PC-9 (cell line): ENCODE measurements at regions not wholly inside any gene's neighbourhood (a gene's known extent, or its start where the extent isn't known, plus 50 kb on each side); places are given as distances from the start of the nearest gene placed in this dataset.
"Not testable (repeated sequence)": the region's sequence is repeated elsewhere in the genome, so short reads cannot be mapped to it uniquely, and the experiment has no call there.

Experiments
- BruUV-seq: library from RNA; stranded (reverse); fragments of 400-500 nt; replicated peaks from 2 replicates; lab custom pipeline; 2021; lab: Mats Ljungman, UMichigan
- CTCF ChIA-PET: fragments of 300-600 bp; sonication (Branson Sonifier 250); formaldehyde crosslinking; loops from one replicate; lab custom pipeline; 2022; ENCODE audit warnings: antibody characterized with exemption; lab: Charles Lee
- POLR2A ChIA-PET: fragments of 300-600 bp; sonication (Branson Sonifier 250); formaldehyde crosslinking; loops from one replicate; lab custom pipeline; 2022; ENCODE audit warnings: antibody characterized with exemption; ENCODE audit not compliant: unreplicated experiment; lab: Charles Lee
- DNase-seq, 2 experiments: peaks; one replicate each; pipeline versions ENCODE4 v3.0.0 to v3.0.0-alpha.2; 2015 to 2022; ENCODE audit warnings: mixed read lengths in 1 of 2
- H2AFZ ChIP-seq: fragments of 200-600 bp; sonication (generic); 2 replicates; pipeline ENCODE4 v1.8.1; 2017; ENCODE audit warnings: antibody characterized with exemption
- H3F3A ChIP-seq: fragments of 200-600 bp; sonication (generic); 2 replicates; pipeline ENCODE4 v1.8.1; 2017; ENCODE audit warnings: antibody characterized with exemption, mild to moderate bottlenecking, low read depth; ENCODE audit not compliant: insufficient read depth
- H3K27ac ChIP-seq: fragments of 200-600 bp; sonication (generic); 2 replicates; pipeline ENCODE4 v1.6.1; 2016; ENCODE audit warnings: mixed run types
- H3K27me3 ChIP-seq: fragments of 200-600 bp; sonication (generic); 2 replicates; pipeline ENCODE4 v1.6.1; 2016; ENCODE audit warnings: low read depth, mixed run types; ENCODE audit not compliant: insufficient read depth
- H3K36me3 ChIP-seq: fragments of 200-600 bp; sonication (generic); 2 replicates; pipeline ENCODE4 v1.6.1; 2016; ENCODE audit warnings: low read depth, mixed run types
- H3K4me1 ChIP-seq: fragments of 200-600 bp; sonication (generic); replicated peaks from 2 replicates; pipeline ENCODE4 v1.6.1; 2016; ENCODE audit warnings: mixed run types; ENCODE audit not compliant: insufficient read depth
- H3K4me2 ChIP-seq: fragments of 200-600 bp; sonication (generic); 2 replicates; pipeline ENCODE4 v1.6.1; 2017; ENCODE audit warnings: mixed run types
- H3K4me3 ChIP-seq: fragments of 200-600 bp; sonication (generic); 2 replicates; pipeline ENCODE4 v1.6.1; 2016; ENCODE audit warnings: mixed run types
- H3K79me2 ChIP-seq: fragments of 200-600 bp; sonication (generic); 2 replicates; pipeline ENCODE4 v1.6.1; 2017; ENCODE audit warnings: low read depth, mixed run types
- H3K9me2 ChIP-seq: fragments of 200-600 bp; sonication (generic); 2 replicates; pipeline ENCODE4 v1.8.1; 2017; ENCODE audit warnings: mild to moderate bottlenecking; ENCODE audit not compliant: insufficient read depth
- H3K9me3 ChIP-seq: fragments of 200-600 bp; sonication (generic); 2 replicates; pipeline ENCODE4 v1.8.1; 2016; ENCODE audit warnings: low read depth; ENCODE audit not compliant: insufficient read depth
- H4K20me1 ChIP-seq: fragments of 200-600 bp; sonication (generic); 2 replicates; pipeline ENCODE4 v1.8.1; 2017; ENCODE audit not compliant: insufficient read depth
- EZH2 ChIP-seq: fragments of 200-600 bp; sonication (generic); IDR thresholded peaks from 2 replicates; pipeline ENCODE4 v1.8.0; 2017; ENCODE audit warnings: antibody characterized with exemption, low read depth
- intact Hi-C: fragments of 100-400 bp; cut with micrococcal nuclease; formaldehyde crosslinking; loops from one replicate; pipeline ENCODE4 v1.10.0; 2022; ENCODE audit not compliant: unreplicated experiment
- TF ChIP-seq, protein P1 (sequence below): fragments of 200-600 bp; sonication (generic); conservative IDR thresholded peaks from 2 replicates; pipeline ENCODE4 v1.6.1; 2017; ENCODE audit warnings: mixed run types, antibody characterized with exemption, mild to moderate bottlenecking, moderate library complexity

DNA sequence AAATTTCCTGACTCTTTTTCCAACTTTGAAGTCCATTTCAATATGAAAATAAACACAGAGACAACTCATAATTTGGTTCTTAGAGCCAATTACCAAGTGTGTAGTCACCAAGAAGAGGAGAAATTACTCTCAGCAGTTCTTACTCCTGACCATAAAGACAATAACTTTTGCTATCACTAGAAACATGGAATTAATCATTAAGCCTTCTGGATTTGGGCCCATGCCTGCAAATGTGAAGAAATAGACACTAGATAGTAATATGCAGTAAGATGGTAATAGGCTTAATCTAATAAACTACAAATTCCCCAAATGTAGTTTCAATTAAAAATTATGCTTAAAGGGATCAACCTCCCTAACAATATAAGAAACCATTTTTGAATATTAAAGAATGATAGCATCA lies 185.1 kb upstream of the AGTR1 start:
- Histone ChIP-seq H3F3A (no peaks in the 10 kb centered on the region), H4K20me1 (no peaks in the 10 kb centered on the region), H2AFZ (no peak overlapping the region), H3K36me3 (no peaks in the 10 kb centered on the region), H3K27ac (no peak overlapping the region), H3K9me2 (no peaks in the 10 kb centered on the region), H3K9me3 (no peaks in the 10 kb centered on the region), H3K4me3 (no peak overlapping the region), H3K4me1 (no peaks in the 10 kb centered on the region), H3K27me3 (no peaks in the 10 kb centered on the region), H3K4me2 (no peak overlapping the region), H3K79me2 (no peaks in the 10 kb centered on the region)
- no peak for TF ChIP-seq EZH2
- TF ChIP-seq, protein P1, sequence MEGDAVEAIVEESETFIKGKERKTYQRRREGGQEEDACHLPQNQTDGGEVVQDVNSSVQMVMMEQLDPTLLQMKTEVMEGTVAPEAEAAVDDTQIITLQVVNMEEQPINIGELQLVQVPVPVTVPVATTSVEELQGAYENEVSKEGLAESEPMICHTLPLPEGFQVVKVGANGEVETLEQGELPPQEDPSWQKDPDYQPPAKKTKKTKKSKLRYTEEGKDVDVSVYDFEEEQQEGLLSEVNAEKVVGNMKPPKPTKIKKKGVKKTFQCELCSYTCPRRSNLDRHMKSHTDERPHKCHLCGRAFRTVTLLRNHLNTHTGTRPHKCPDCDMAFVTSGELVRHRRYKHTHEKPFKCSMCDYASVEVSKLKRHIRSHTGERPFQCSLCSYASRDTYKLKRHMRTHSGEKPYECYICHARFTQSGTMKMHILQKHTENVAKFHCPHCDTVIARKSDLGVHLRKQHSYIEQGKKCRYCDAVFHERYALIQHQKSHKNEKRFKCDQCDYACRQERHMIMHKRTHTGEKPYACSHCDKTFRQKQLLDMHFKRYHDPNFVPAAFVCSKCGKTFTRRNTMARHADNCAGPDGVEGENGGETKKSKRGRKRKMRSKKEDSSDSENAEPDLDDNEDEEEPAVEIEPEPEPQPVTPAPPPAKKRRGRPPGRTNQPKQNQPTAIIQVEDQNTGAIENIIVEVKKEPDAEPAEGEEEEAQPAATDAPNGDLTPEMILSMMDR, result no peak
- no peak for DNase-seq
- CTCF ChIA-PET, result no interaction called here
- POLR2A ChIA-PET, result no interaction called here
- BruUV-seq, result no TSS peak
- intact Hi-C loops, result no loop called here

DNA sequence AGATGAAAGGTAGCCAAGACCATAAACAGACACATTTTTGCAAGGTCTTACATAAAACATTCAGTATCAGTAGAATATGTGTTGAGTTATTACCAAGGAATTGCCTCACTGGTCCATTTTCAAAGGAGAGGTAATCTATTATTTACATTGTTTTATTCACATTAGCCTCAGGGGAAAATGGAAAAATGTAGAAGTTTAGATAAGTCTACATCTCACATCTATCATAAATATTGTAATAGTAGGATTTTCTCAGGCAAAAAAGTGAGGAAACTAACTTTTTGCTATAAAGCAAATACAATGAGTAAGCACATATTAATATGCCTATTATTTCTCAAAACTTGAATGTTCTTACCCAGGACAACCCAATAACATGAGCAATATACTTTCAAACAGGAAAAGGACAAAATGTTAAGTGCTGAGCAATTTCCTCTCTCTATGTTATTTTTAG lies 184.6 kb upstream of the AGTR1 start:
- no peak overlapping the region for H3K27ac ChIP-seq
- no peak overlapping the region for H3K4me2 ChIP-seq
- no peak overlapping the region for H3K4me3 ChIP-seq
- no peak overlapping the region for H2AFZ ChIP-seq
- no peaks in the 10 kb centered on the region for H3K9me2 ChIP-seq
- ChIA-PET CTCF (no interaction called here), POLR2A (no interaction called here)
- H3K9me3 ChIP-seq, result no peaks in the 10 kb centered on the region
- no peaks in the 10 kb centered on the region for H3K79me2 ChIP-seq
- H4K20me1 ChIP-seq, result no peaks in the 10 kb centered on the region
- DNase-seq, result no peak
- H3F3A ChIP-seq, result no peaks in the 10 kb centered on the region
- H3K4me1 ChIP-seq, result no peaks in the 10 kb centered on the region
- no peaks in the 10 kb centered on the region for H3K27me3 ChIP-seq
- TF ChIP-seq, protein P1, result no peak
- no peak for TF ChIP-seq EZH2
- H3K36me3 ChIP-seq, result no peaks in the 10 kb centered on the region
- no TSS peak for BruUV-seq
- intact Hi-C loops, result no loop called here

DNA sequence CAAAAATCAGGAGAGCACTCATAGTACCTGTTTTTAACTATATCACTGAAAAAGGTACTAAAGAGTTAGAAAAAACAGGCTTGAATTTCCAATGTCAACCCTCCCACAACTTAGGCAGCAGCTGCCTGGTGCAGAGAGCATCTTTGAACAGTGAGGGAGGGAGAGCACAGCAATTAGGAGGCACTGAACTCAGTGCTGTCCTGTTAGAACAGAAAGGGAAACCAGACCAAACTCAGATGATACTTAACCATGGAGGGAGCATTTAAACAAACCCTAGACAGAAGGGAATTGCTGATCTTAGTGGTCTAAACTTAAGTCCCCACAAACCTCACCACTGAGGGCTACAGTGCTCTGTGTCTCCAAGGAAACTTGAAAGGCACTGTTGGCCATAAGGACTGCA lies 179.2 kb upstream of the AGTR1 start:
- H3K79me2 ChIP-seq, result no peaks in the 10 kb centered on the region
- BruUV-seq, result no TSS peak
- H3K27ac ChIP-seq, result no peak overlapping the region
- H3K36me3 ChIP-seq, result no peaks in the 10 kb centered on the region
- CTCF ChIA-PET, result no interaction called here
- no peaks in the 10 kb centered on the region for H3K9me2 ChIP-seq
- TF ChIP-seq, protein P1, result no peak
- TF ChIP-seq EZH2, result no peak
- intact Hi-C loops, result no loop called here
- no peaks in the 10 kb centered on the region for H3K9me3 ChIP-seq
- no peak overlapping the region for H3K4me3 ChIP-seq
- H3F3A ChIP-seq, result no peaks in the 10 kb centered on the region
- POLR2A ChIA-PET, result no interaction called here
- H3K4me1 ChIP-seq, result no peaks in the 10 kb centered on the region
- H3K27me3 ChIP-seq, result no peaks in the 10 kb centered on the region
- H4K20me1 ChIP-seq, result no peaks in the 10 kb centered on the region
- DNase-seq, result no peak
- no peak overlapping the region for H3K4me2 ChIP-seq
- no peak overlapping the region for H2AFZ ChIP-seq

DNA sequence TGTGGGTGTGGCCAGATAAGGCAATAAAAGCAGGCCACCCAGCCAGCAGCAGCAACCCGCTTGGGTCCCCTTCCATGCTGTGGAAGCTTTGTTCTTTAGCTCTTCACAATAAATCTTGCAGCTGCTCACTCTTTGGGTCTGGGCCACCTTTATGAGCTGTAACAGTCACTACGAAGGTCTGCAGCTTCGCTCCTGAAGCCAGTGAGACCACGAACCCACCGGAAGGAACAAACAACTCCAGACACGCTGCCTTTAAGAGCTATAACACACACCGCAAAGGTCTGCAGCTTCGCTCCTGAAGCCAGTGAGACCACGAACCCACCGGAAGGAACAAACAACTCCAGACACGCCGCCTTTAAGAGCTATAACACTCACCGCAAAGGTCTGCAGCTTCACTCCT lies 172.1 kb upstream of the AGTR1 start:
- intact Hi-C loops, CTCF ChIA-PET, H3F3A ChIP-seq, DNase-seq, H3K27ac ChIP-seq, H3K9me2 ChIP-seq, H3K4me1 ChIP-seq, H3K4me3 ChIP-seq, H4K20me1 ChIP-seq, H3K9me3 ChIP-seq, BruUV-seq, H3K27me3 ChIP-seq, H3K4me2 ChIP-seq, H3K79me2 ChIP-seq, H3K36me3 ChIP-seq, POLR2A ChIA-PET, H2AFZ ChIP-seq: not testable (repeated sequence)
